BLaER1 treated with 17β-estradiol and CSF1 and Interleukin-3, amounts not matched to agents 10 nM and 100 nM (cell line): ENCODE measurements at regions not wholly inside any gene's neighbourhood (a gene's known extent, or its start where the extent isn't known, plus 50 kb on each side); places are given as distances from the start of the nearest gene placed in this dataset.

Experiments used
- H3K27ac ChIP-seq, 11 experiments: shearing (Covaris generic); formaldehyde crosslinking; 2 replicates each; pipeline ENCODE4 v1.8.1; 2022
- H3K27me3 ChIP-seq, 11 experiments: shearing (Covaris generic); formaldehyde crosslinking; 2 replicates each; pipeline ENCODE4 v1.8.1; 2022
- H3K36me3 ChIP-seq, 11 experiments: shearing (Covaris generic); formaldehyde crosslinking; 2 replicates each; pipeline ENCODE4 v1.8.1; 2022
- H3K4me1 ChIP-seq, 10 experiments: shearing (Covaris generic); formaldehyde crosslinking; 2 replicates each; pipeline ENCODE4 v1.8.1; 2022
- H3K4me2 ChIP-seq, 11 experiments: shearing (Covaris generic); formaldehyde crosslinking; 2 replicates each; pipeline ENCODE4 v1.8.1; 2022
- H3K4me3 ChIP-seq, 10 experiments: shearing (Covaris generic); formaldehyde crosslinking; 2 replicates each; pipeline ENCODE4 v1.8.1; 2022
- H3K9ac ChIP-seq, 11 experiments: shearing (Covaris generic); formaldehyde crosslinking; 2 replicates each; pipeline ENCODE4 v1.8.1; 2022
- H3K9me3 ChIP-seq, 11 experiments: shearing (Covaris generic); formaldehyde crosslinking; replicated peaks in 1 of 11; 2 replicates each; pipeline ENCODE4 v1.8.1; 2022
- H4K20me1 ChIP-seq, 11 experiments: shearing (Covaris generic); formaldehyde crosslinking; 2 replicates each; pipeline ENCODE4 v1.8.1; 2022
- Cebpa-rat ChIP-seq, 11 experiments: shearing (Covaris generic); IDR thresholded peaks; 2 replicates each; pipeline ENCODE4 v1.8.1; 2022

DNA sequence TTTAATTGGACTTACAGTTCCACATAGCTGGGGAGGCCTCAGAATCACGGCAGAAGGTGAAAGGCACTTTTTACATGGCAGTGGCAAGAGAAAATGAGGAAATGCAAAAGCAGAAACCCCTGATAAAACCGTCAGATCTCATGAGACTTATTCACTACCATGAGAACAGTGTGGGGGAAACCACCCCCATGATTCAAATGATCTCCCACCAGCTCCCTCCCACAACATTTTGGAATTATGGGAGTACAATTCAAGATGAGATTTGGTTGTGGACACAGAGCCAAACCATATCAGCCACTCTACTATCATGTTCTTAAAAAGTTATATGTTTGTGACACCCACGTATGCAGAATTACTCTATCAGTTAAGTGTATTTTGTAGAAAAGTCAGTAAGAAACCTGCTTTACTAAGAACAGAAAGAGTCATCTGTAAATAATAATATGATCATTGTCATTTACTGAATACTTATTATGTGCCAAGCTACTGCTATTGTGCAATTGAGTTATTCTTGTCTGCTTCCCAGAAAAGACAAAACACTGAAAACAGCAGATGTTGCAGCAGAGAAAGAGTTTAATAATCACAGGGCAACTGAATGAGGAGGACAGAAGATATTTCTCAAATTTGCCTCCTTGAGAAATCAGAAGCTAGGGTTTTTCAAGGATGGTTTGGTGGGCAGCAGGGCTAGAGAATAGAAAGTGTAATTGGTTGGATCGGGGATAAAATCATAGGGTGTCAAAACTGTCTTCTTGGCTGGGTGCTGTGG is 207.7 kb upstream of the FGGY start:
- Histone ChIP-seq H3K36me3 (no peaks in the 10 kb centered on the region), H3K27me3 (no peaks in the 10 kb centered on the region), H3K9me3 (peaks cover 0 to 34% (median 12%) of the 10 kb centered on the region in 11 experiments; a peak in 15 of 22 replicates), H3K4me2 (no peak overlapping the region), H3K4me3 (no peak overlapping the region), H3K9ac (no peak overlapping the region), H4K20me1 (no peaks in the 10 kb centered on the region), H3K27ac (no peak overlapping the region), H3K4me1 (peaks cover 4 to 14% (median 5%) of the 10 kb centered on the region in 10 experiments)
- no peak for TF ChIP-seq Cebpa-rat (IDR thresholded peaks at IDR 0.05)

DNA sequence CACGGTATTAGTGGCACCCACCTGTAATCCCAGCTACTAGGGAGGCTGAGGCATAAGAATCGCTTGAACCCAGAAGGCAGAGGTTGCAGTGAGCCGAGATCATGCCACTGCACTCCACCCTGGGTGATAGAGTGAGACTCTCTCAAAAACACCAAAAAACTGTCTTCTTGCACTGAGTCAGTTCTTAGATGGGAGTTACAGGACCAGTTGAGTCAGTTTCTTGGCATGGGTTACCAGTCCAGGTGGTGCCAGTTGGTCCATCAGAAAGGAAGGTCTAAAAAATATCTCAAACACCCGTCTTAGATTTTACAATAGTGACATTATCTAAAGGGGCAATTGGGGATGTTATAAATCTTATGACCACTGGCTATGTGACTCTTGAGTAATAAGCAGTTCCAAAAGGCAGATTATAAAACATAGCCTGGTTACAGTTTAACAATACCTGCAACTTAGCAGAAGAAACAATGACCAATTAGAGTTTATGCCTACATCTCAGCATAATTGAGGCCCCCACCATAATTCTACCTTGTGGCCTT is 206.9 kb upstream of the FGGY start:
- Histone ChIP-seq H3K4me1 (peaks cover 0 to 13% (median 0%) of the 10 kb centered on the region in 10 experiments; a peak in 5 of 20 replicates), H4K20me1 (no peaks in the 10 kb centered on the region), H3K9me3 (peaks cover 0 to 34% (median 12%) of the 10 kb centered on the region in 11 experiments; a peak in 15 of 22 replicates), H3K4me2 (no peak overlapping the region), H3K36me3 (no peaks in the 10 kb centered on the region), H3K4me3 (no peak overlapping the region), H3K9ac (no peak overlapping the region), H3K27ac (no peak overlapping the region), H3K27me3 (no peaks in the 10 kb centered on the region)
- TF ChIP-seq Cebpa-rat (IDR thresholded peaks at IDR 0.05), result no peak

DNA sequence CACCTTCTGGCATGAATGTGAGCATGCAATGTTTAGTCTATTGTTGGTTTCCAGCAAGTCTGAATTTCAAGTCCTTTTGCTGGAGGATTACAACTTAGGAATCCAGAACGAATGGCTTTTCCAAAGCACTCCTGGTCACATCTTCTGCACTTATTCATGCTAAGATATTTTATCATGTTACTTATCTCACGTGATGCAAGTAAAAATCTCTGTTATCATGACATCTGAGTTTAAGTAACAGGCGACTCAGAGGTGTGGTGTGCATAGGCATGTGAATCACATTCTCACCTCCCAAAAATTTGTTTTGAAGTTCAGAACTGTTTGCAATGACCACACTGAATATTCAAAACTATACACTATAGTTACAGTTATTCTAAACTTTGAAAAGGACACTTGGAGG is 204.8 kb upstream of the FGGY start:
- no peak overlapping the region for H3K4me2 ChIP-seq
- H3K4me3 ChIP-seq, result no peak overlapping the region
- H3K4me1 ChIP-seq, result peaks cover 9 to 29% (median 13%) of the 10 kb centered on the region in 10 experiments; a peak in 18 of 20 replicates
- no peak overlapping the region for H3K9ac ChIP-seq
- H4K20me1 ChIP-seq, result no peaks in the 10 kb centered on the region
- H3K27ac ChIP-seq, result no peak overlapping the region
- TF ChIP-seq Cebpa-rat (IDR thresholded peaks at IDR 0.05), result no peak
- no peaks in the 10 kb centered on the region for H3K27me3 ChIP-seq
- peaks cover 0 to 32% (median 12%) of the 10 kb centered on the region in 11 experiments; a peak in 15 of 22 replicates for H3K9me3 ChIP-seq
- H3K36me3 ChIP-seq, result no peaks in the 10 kb centered on the region

DNA sequence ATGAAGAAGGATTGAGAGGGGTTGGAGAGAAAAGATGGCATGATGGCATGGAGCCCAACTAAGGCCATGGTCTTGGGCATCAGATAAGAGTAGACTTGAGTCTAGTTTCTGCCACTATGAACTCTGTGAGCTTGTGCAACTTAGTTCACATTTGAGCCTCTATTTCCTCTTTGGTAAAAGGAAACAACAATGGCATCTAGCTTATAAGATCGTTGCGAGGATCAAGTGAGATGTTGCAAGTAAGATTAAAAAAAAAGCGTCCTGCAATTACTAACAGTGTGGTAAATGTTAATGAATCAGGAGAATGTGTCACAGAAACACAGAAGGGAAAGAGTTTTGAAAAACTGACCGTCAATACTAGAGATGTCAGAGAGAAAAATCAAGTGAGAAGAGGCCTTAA is 202.9 kb upstream of the FGGY start:
- Histone ChIP-seq H3K36me3 (no peaks in the 10 kb centered on the region), H3K27me3 (no peaks in the 10 kb centered on the region), H3K9me3 (peaks cover 0 to 13% (median 6%) of the 10 kb centered on the region in 11 experiments; a peak in 15 of 22 replicates), H3K4me2 (peak overlapping the region in 4 of 11 experiments; percentile 10 to 68 (median 34); a peak in 7 of 22 replicates), H4K20me1 (no peaks in the 10 kb centered on the region), H3K9ac (no peak overlapping the region), H3K4me3 (no peak overlapping the region), H3K27ac (no peak overlapping the region), H3K4me1 (peaks cover 9 to 35% (median 13%) of the 10 kb centered on the region in 10 experiments; a peak in 18 of 20 replicates)
- no peak for TF ChIP-seq Cebpa-rat (IDR thresholded peaks at IDR 0.05)

DNA sequence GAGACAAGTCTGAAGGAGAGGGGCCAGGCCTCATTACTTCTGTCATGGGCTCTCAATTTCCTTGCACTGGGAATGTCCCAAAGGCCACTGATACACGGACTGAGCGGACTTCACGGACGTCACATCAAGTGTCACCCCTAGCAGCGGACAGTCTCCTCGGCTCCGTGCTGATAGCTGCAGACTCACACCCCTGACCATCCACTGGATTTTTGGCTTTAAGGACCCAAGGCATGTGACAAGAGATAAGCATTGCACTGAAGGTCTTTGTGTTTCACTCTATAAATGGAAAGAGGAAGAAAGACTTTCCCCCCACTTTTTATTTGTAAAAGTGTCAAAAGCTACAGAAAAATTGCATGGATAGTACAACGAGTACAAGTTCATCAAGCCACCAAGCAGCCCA is 200.4 kb upstream of the FGGY start:
- H3K4me1 ChIP-seq, result peaks cover 9 to 35% (median 13%) of the 10 kb centered on the region in 10 experiments; a peak in 18 of 20 replicates
- H3K36me3 ChIP-seq, result no peaks in the 10 kb centered on the region
- H3K27me3 ChIP-seq, result no peaks in the 10 kb centered on the region
- no peak for TF ChIP-seq Cebpa-rat (IDR thresholded peaks at IDR 0.05)
- no peak overlapping the region for H3K9ac ChIP-seq
- no peak overlapping the region for H3K4me3 ChIP-seq
- H3K27ac ChIP-seq, result peak overlapping the region in 5 of 11 experiments; percentile 5 to 53 (median 24); a peak in 5 of 22 replicates
- peaks cover 0 to 6% (median 0%) of the 10 kb centered on the region in 11 experiments; a peak in 2 of 22 replicates for H3K9me3 ChIP-seq
- H4K20me1 ChIP-seq, result no peaks in the 10 kb centered on the region
- H3K4me2 ChIP-seq, result peak overlapping the region; percentile 4 to 79 (median 59); a peak in 21 of 22 replicates

DNA sequence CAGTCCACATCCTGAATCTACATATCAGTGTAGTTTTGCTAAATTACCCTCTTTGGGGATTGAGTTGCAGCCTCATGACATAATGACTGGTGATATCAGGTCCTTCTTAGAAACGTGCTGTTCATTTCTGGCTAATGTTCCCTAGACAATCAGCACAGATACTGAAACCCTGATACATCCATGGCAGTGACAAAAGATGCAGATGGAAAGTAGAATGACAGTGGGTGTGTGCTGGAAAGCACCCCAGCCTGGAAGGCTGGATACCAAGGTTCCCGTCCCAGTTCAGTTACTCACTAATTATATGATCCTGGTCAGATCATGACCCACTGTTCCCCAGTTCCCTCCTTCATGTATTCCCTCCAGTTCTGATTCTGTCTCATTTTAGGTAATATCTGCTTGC is 198.2 kb upstream of the FGGY start:
- Histone ChIP-seq H4K20me1 (no peaks in the 10 kb centered on the region), H3K4me3 (no peak overlapping the region), H3K27me3 (no peaks in the 10 kb centered on the region), H3K9ac (no peak overlapping the region), H3K36me3 (no peaks in the 10 kb centered on the region), H3K9me3 (peaks cover 0 to 12% (median 0%) of the 10 kb centered on the region in 11 experiments; a peak in 2 of 22 replicates), H3K27ac (no peak overlapping the region), H3K4me2 (no peak overlapping the region), H3K4me1 (peaks cover 9 to 30% (median 13%) of the 10 kb centered on the region in 10 experiments; a peak in 18 of 20 replicates)
- no peak for TF ChIP-seq Cebpa-rat (IDR thresholded peaks at IDR 0.05)

DNA sequence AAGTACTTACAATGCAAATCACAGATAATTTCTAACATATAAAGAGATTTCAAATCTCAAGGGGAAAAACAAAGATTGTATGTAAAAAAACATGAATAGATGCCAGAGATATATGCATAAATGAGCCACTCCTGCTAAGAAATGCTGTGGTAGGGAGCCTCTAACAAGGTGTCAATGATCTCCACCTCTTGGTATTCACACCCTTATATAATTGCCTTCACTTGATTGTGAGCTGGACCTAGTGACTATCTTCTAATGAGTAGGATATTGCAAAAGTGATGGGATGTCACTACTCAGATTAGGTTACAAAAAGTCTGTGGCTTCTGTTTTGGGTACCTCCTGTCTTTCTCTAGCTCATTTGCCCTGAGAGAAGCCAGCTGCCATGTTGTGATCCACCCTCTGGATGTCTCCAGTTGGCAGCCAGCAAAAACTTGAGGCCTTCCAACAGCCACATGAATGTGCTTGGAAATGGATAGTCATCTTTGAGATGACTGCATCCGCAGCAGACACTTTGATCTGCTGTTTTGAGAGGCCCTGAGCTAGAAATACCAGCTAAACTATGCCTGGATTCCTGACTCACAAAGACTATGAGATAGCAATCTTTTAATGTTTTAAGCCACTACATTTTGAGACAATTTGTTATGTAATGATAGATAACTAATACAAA is 196.1 kb upstream of the FGGY start:
- Histone ChIP-seq H3K4me2 (no peak overlapping the region), H3K27me3 (no peaks in the 10 kb centered on the region), H3K4me1 (peaks cover 9 to 20% (median 11%) of the 10 kb centered on the region in 10 experiments; a peak in 18 of 20 replicates)

DNA sequence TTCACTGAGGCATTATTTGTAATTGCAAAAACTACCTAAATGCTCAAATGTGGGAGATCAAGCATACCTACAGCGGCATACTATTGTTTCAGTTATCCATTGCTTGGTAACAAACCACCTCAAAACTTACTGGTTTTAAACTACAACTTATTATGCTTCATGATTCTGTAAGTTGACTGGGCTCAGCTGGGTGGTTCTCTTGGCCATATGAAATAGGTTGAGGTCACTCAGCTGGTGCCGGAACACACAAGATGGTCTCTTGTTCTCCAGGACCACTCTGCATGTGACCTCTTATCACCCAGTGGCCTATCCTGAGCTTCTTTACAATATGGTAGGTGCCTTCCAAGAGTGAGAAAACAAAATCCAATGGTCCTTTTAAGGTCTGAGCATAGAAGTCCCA is 195.4 kb upstream of the FGGY start:
- H3K9me3 ChIP-seq, result peaks cover 0 to 12% (median 0%) of the 10 kb centered on the region in 11 experiments; a peak in 2 of 22 replicates
- no peaks in the 10 kb centered on the region for H3K27me3 ChIP-seq
- no peak overlapping the region for H3K27ac ChIP-seq
- H3K4me2 ChIP-seq, result no peak overlapping the region
- H3K36me3 ChIP-seq, result no peaks in the 10 kb centered on the region
- no peak overlapping the region for H3K4me3 ChIP-seq
- peaks cover 3 to 14% (median 10%) of the 10 kb centered on the region in 10 experiments; a peak in 18 of 20 replicates for H3K4me1 ChIP-seq
- H4K20me1 ChIP-seq, result no peaks in the 10 kb centered on the region
- H3K9ac ChIP-seq, result no peak overlapping the region
- TF ChIP-seq Cebpa-rat (IDR thresholded peaks at IDR 0.05), result no peak

More for the DNA sequence above, 196.1 kb upstream of the FGGY start:
- TF ChIP-seq Cebpa-rat (IDR thresholded peaks at IDR 0.05), result no peak
- H3K9ac ChIP-seq, result no peak overlapping the region
- H3K27ac ChIP-seq, result no peak overlapping the region
- H4K20me1 ChIP-seq, result no peaks in the 10 kb centered on the region
- peaks cover 0 to 12% (median 0%) of the 10 kb centered on the region in 11 experiments; a peak in 2 of 22 replicates for H3K9me3 ChIP-seq
- no peak overlapping the region for H3K4me3 ChIP-seq
- H3K36me3 ChIP-seq, result no peaks in the 10 kb centered on the region

DNA sequence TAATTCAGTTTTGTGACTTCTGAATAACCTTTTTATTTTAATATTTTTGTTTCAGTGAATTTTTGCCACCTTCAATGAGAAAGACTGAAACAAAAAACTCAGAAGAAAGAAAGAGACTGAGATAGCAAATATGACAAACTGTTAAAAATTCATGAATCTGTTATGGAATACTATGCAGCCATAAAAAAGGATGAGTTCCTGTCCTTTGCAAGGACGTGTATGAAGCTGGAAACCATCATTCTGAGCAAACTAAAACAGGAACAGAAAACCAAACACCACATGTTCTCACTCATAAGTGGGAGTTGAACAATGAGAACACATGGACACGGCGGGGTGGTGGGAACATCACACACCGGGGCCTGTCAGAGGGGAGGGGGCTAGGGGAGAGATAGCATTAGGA is 193.4 kb upstream of the FGGY start:
- no peak overlapping the region for H3K27ac ChIP-seq
- H3K4me3 ChIP-seq, result no peak overlapping the region
- no peaks in the 10 kb centered on the region for H3K27me3 ChIP-seq
- no peak overlapping the region for H3K4me2 ChIP-seq
- no peak overlapping the region for H3K9ac ChIP-seq
- no peak for TF ChIP-seq Cebpa-rat (IDR thresholded peaks at IDR 0.05)
- H3K4me1 ChIP-seq, result peaks cover 10 to 28% (median 17%) of the 10 kb centered on the region in 10 experiments
- no peaks in the 10 kb centered on the region for H3K36me3 ChIP-seq
- H4K20me1 ChIP-seq, result no peaks in the 10 kb centered on the region
- H3K9me3 ChIP-seq, result peaks cover 0 to 12% (median 0%) of the 10 kb centered on the region in 11 experiments; a peak in 2 of 22 replicates
